Activated T-helper 2 cell treated with anti-CD3 and anti-CD28 coated beads, Interferon-gamma antibody, Interleukin-2, Interleukin-4, amounts not matched to agents 10 μg/mL and 5 μg/mL and 100 μg/mL, durations not matched to agents 14 hours and 24 hours and 36 hours (primary cell): ENCODE measurements at regions not wholly inside any gene's neighbourhood (a gene's known extent, or its start where the extent isn't known, plus 50 kb on each side); places are given as distances from the start of the nearest gene placed in this dataset.

Experiments
- DNase-seq: peaks from one replicate; pipeline ENCODE4 v3.0.0; 2021; ENCODE audit warnings: low spot score
- H3K27ac Mint-ChIP-seq: one replicate; pipeline ENCODE4 v1.8.0; 2021; ENCODE audit warnings: mixed read lengths
- H3K27me3 Mint-ChIP-seq: one replicate; pipeline ENCODE4 v1.8.0; 2021; ENCODE audit warnings: low read depth, mixed read lengths
- H3K36me3 Mint-ChIP-seq: one replicate; pipeline ENCODE4 v1.8.0; 2021; ENCODE audit warnings: low read depth, mixed read lengths
- H3K4me1 Mint-ChIP-seq: one replicate; pipeline ENCODE4 v1.8.0; 2021; ENCODE audit warnings: low read depth, mixed read lengths
- H3K4me3 Mint-ChIP-seq: one replicate; pipeline ENCODE4 v1.8.0; 2021; ENCODE audit warnings: low read depth, mild to moderate bottlenecking, moderate library complexity, mixed read lengths
- H3K9me3 Mint-ChIP-seq: one replicate; pipeline ENCODE4 v1.8.0; 2021; ENCODE audit warnings: mixed read lengths
- intact Hi-C: fragments of 100-400 bp; cut with micrococcal nuclease; formaldehyde crosslinking; loops from one replicate; pipeline ENCODE4 v1.15.1; 2023

GRCh38 chr6:104349191-104349590 lies 510.5 kb downstream of the HACE1 start:
- H3K4me1 Mint-ChIP-seq: no peaks in the 10 kb centered on the region
- H3K27me3 Mint-ChIP-seq: no peaks in the 10 kb centered on the region
- DNase-seq: no peak
- no peak overlapping the region for H3K27ac Mint-ChIP-seq
- H3K4me3 Mint-ChIP-seq: no peak overlapping the region
- no peaks in the 10 kb centered on the region for H3K36me3 Mint-ChIP-seq
- peaks cover 17% of the 10 kb centered on the region for H3K9me3 Mint-ChIP-seq
- intact Hi-C loops: no loop called here

- Mint-ChIP-seq H3K4me1 (no peaks in the 10 kb centered on the region), H3K27me3 (no peaks in the 10 kb centered on the region), H3K36me3 (no peaks in the 10 kb centered on the region), H3K9me3 (peaks cover 21% of the 10 kb centered on the region), H3K4me3 (no peak overlapping the region), H3K27ac (no peak overlapping the region)
- DNase-seq: no peak
- intact Hi-C loops: no loop called here
These were observed 515.5 kb downstream of the HACE1 start for GRCh38 chr6:104344223-104344622.

- no peak for DNase-seq
- Mint-ChIP-seq H3K27ac (no peak overlapping the region), H3K27me3 (no peaks in the 10 kb centered on the region), H3K9me3 (no peaks in the 10 kb centered on the region), H3K36me3 (no peaks in the 10 kb centered on the region), H3K4me3 (no peak overlapping the region), H3K4me1 (no peaks in the 10 kb centered on the region)
- intact Hi-C loops: no loop called here
These were observed 527.4 kb downstream of the HACE1 start for GRCh38 chr6:104332364-104332763.

GRCh38 chr6:104326173-104327001 lies 533.3 kb downstream of the HACE1 start:
- Mint-ChIP-seq H3K4me1 (no peaks in the 10 kb centered on the region), H3K4me3 (no peak overlapping the region), H3K27ac (no peak overlapping the region), H3K36me3 (no peaks in the 10 kb centered on the region), H3K9me3 (no peaks in the 10 kb centered on the region), H3K27me3 (no peaks in the 10 kb centered on the region)
- intact Hi-C loops: loop anchor here (10.0 kb wide), 1 partner anchor 198 kb away; no protein-coding TSS in a partner anchor
- no peak for DNase-seq

- H3K27ac Mint-ChIP-seq: no peak overlapping the region
- intact Hi-C loops: loop anchor here (10.0 kb wide), 1 partner anchor 199 kb away; no protein-coding TSS in a partner anchor
These were observed 534.2 kb downstream of the HACE1 start for GRCh38 chr6:104325341-104326172.

GRCh38 chr6:104324301-104324700 lies 535.4 kb downstream of the HACE1 start:
- Mint-ChIP-seq H3K4me3 (no peak overlapping the region), H3K36me3 (no peaks in the 10 kb centered on the region), H3K27ac (no peak overlapping the region), H3K4me1 (no peaks in the 10 kb centered on the region), H3K9me3 (no peaks in the 10 kb centered on the region), H3K27me3 (no peaks in the 10 kb centered on the region)
- no peak for DNase-seq
- intact Hi-C loops: loop anchor here (10.0 kb wide), 1 partner anchor 200 kb away; no protein-coding TSS in a partner anchor

More at GRCh38 chr6:104325341-104326172, 534.2 kb downstream of the HACE1 start:
- Mint-ChIP-seq H3K27me3 (no peaks in the 10 kb centered on the region), H3K4me1 (no peaks in the 10 kb centered on the region), H3K36me3 (no peaks in the 10 kb centered on the region), H3K4me3 (no peak overlapping the region), H3K9me3 (no peaks in the 10 kb centered on the region)
- DNase-seq: no peak

GRCh38 chr6:104322841-104323240 lies 536.9 kb downstream of the HACE1 start:
- Mint-ChIP-seq H3K36me3 (no peaks in the 10 kb centered on the region), H3K4me3 (no peak overlapping the region), H3K4me1 (no peaks in the 10 kb centered on the region), H3K9me3 (no peaks in the 10 kb centered on the region), H3K27ac (no peak overlapping the region), H3K27me3 (no peaks in the 10 kb centered on the region)
- no peak for DNase-seq
- intact Hi-C loops: loop anchor here (10.0 kb wide), 1 partner anchor 202 kb away; no protein-coding TSS in a partner anchor

- intact Hi-C loops: loop anchor here (10.0 kb wide), 1 partner anchor 204 kb away; no protein-coding TSS in a partner anchor
These were observed 538.4 kb downstream of the HACE1 start for GRCh38 chr6:104321301-104321700.

GRCh38 chr6:104320896-104321295 lies 538.8 kb downstream of the HACE1 start:
- DNase-seq: no peak
- Mint-ChIP-seq H3K27me3 (no peaks in the 10 kb centered on the region), H3K9me3 (no peaks in the 10 kb centered on the region), H3K4me1 (no peaks in the 10 kb centered on the region), H3K27ac (no peak overlapping the region), H3K4me3 (no peak overlapping the region), H3K36me3 (no peaks in the 10 kb centered on the region)
- intact Hi-C loops: loop anchor here (10.0 kb wide), 1 partner anchor 204 kb away; no protein-coding TSS in a partner anchor

More at GRCh38 chr6:104321301-104321700, 538.4 kb downstream of the HACE1 start:
- H3K4me1 Mint-ChIP-seq: no peaks in the 10 kb centered on the region
- H3K4me3 Mint-ChIP-seq: no peak overlapping the region
- no peak for DNase-seq
- H3K36me3 Mint-ChIP-seq: no peaks in the 10 kb centered on the region
- no peaks in the 10 kb centered on the region for H3K9me3 Mint-ChIP-seq
- no peak overlapping the region for H3K27ac Mint-ChIP-seq
- no peaks in the 10 kb centered on the region for H3K27me3 Mint-ChIP-seq

- Mint-ChIP-seq H3K27ac (no peak overlapping the region), H3K36me3 (no peaks in the 10 kb centered on the region), H3K9me3 (no peaks in the 10 kb centered on the region), H3K27me3 (no peaks in the 10 kb centered on the region), H3K4me1 (no peaks in the 10 kb centered on the region), H3K4me3 (no peak overlapping the region)
- DNase-seq: no peak
- intact Hi-C loops: no loop called here
These were observed 546.9 kb downstream of the HACE1 start for GRCh38 chr6:104312851-104313250.

- Mint-ChIP-seq H3K27ac (no peak overlapping the region), H3K9me3 (no peaks in the 10 kb centered on the region), H3K27me3 (no peaks in the 10 kb centered on the region), H3K36me3 (no peaks in the 10 kb centered on the region), H3K4me3 (no peak overlapping the region), H3K4me1 (no peaks in the 10 kb centered on the region)
- no peak for DNase-seq
- intact Hi-C loops: no loop called here
These were observed 553.5 kb downstream of the HACE1 start for GRCh38 chr6:104306211-104306610.

GRCh38 chr6:104305206-104305605 lies 554.5 kb downstream of the HACE1 start:
- no peaks in the 10 kb centered on the region for H3K4me1 Mint-ChIP-seq
- H3K27ac Mint-ChIP-seq: no peak overlapping the region
- no peak for DNase-seq
- intact Hi-C loops: no loop called here
- no peaks in the 10 kb centered on the region for H3K9me3 Mint-ChIP-seq
- H3K36me3 Mint-ChIP-seq: no peaks in the 10 kb centered on the region
- H3K27me3 Mint-ChIP-seq: no peaks in the 10 kb centered on the region
- H3K4me3 Mint-ChIP-seq: no peak overlapping the region

- no peaks in the 10 kb centered on the region for H3K36me3 Mint-ChIP-seq
- H3K27me3 Mint-ChIP-seq: no peaks in the 10 kb centered on the region
- no peak overlapping the region for H3K4me3 Mint-ChIP-seq
- H3K27ac Mint-ChIP-seq: no peak overlapping the region
- H3K4me1 Mint-ChIP-seq: no peaks in the 10 kb centered on the region
- intact Hi-C loops: no loop called here
- no peak for DNase-seq
- no peaks in the 10 kb centered on the region for H3K9me3 Mint-ChIP-seq
These were observed 557.8 kb downstream of the HACE1 start for GRCh38 chr6:104301951-104302350.
